ENCODE measurements at regions not wholly inside any gene's neighbourhood (a gene's known extent, or its start where the extent isn't known, plus 50 kb on each side); places are given as distances from the start of the nearest gene placed in this dataset.
"Not testable (repeated sequence)": the region's sequence is repeated elsewhere in the genome, so short reads cannot be mapped to it uniquely, and the experiment has no call there.

DNA sequence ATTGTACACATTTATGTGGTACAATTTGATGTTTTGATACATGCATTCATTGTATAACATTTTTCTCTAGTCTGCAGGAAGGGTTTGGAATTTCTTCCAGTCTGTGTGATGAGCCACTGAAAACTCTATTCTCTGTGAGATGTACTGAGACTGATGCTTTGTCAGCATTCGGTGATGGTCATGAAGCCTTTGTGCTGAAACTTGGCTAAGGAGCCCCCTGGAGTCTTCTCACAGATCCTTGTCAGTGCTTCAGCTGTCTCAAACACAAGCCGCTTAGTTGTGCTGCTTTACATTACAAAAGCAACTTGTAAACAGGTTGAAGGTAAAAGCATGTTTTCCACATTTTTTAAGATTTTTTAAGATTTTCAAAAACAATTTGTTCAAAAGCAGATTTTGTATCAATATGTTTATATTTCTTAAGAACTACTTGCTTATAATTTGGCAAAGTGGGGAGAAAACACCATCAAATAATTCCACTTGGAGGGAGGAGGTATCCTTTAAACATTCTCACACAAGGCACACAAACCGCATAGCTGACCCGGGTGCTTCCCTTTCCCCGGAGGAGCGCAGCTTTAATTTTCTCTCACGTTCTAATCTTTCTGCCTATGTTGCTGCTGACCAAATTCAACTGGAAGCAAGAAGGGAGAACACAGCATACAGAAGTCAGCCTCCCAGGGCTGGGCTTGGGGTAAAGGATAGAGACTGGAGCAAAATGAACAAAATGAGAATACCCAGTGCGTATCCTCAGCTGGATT, 249.8 kb upstream of the VSTM2A start:
- DNase-seq = no peak

DNA sequence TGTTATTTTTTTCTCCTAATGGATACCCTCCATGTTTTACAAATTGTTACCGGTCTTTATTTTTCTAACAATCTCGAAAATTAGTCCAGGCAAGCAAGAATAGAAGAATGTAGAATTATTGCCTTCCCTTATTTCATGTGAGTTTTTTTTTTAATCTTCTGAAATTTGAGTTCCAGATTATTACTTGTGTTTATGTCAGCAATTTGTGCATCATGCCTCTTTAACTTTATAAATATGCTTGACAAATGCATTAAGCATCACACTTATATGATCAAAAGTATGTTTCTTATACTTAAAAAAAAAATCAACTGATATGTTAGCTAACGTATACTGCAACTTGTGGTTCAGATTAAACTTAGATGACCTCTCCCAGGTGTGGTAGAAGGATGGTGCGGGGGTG, 242.7 kb upstream of the VSTM2A start:
- no peak for DNase-seq

DNA sequence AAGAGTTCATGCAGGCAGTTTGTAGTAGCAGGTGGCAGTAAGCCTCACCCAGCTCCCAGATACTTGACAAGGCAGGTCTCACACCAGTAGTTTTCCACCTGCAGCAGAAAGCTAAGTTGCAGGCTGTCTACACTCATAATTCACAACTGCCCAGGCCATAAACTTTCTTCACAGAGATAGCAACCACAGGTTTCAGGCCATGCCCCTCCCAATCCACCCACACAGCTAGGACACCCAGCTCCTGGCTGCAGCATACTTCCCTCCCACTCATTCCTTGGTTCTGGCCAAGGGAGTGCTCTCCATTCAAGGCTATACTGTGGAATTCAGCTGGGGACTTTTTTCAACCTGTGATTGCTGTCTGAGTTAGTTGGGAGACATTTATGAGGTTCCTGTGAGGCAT, 226.2 kb upstream of the VSTM2A start:
- not testable (repeated sequence) for DNase-seq

DNA sequence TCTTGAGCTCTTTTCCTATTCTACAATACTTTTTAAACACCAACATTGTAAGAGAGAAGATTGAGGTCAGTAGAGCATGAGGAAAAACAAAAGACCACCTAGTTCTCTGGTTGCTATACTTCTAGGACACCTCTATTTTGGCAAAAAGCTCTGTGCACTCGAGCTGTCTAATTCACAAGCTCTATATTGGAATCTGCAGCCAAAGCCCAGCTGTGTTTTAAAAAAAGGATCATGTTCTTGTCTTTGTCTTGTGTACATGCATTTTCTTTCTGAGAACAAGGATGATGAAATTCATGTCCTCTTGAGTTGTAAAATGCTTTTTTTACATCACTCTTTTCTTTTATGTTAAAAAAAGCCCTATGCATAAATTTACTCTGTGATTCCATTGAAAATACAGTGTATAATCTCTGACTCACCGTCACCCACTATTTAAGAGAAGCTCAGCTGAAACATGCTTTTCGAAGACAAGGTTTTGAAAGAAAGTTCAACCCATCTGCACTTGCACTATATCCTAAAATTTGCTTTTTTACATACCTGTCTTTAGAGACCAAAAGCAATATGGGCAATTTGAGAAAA, 215.5 kb upstream of the VSTM2A start:
- no peak for DNase-seq

DNA sequence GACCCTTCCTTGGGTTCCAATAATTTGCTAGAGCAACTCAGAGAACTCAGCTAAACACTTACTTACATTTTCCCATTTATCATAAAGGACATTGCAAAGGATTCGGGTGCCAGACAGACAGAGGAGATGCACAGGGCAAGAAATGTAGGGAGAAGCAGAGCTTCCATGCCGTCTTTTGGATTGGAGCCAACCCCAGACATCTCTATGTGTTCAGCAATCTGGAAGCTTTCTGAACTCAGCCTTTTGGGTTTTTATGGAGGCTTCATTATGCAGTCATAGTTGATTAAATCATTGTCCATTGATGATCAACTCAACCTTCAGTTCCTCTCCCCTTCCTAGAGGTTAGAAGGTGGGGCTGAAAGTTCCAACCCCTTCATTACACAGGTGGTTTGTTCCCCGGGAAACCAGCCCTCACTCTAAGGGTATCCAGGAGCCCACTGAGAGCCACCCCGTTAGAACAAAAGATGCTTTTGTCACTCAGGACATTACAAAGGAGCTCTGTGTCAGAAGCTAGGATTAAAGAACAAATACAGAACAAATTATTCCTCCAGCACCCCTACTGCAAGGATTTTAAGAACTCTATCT, 211.9 kb upstream of the VSTM2A start:
- DNase-seq = no peak

DNA sequence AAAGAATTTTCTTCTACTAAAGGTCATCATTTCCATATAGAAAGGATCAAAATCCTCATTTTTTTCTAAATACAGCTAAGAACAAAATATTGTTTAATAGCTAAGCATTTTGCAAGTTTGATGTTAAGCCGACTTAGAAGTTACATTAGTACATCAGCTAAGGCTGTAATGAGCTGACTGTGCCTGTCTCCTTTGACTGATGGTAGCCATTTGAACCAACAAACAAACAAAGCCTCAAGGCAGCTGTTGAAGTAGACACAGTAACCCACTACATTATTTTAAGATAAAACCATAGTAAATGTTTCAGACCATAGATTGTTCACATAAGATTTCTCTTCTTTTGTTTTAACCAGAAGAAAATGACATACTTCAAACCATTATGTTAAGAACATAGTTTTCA, 210.9 kb upstream of the VSTM2A start:
- no peak for DNase-seq

DNA sequence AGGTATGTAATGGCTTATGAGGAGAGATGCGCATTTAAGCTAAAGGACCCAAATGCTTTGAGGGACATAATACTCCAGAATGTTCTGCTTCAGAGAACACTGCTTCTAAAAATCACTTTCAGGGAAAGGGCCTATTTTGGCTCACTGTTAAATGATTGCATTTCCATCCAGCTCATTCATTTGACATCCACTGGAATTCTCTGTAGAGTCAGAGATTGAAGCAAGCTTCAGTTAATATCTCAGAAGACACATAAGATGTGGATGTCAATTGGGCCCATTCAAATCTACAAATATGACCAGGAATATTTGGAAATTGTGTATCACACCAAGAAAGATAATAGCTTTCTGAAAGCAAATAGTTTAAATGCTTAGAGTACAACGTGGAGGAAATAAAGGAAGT, 209.9 kb upstream of the VSTM2A start:
- no peak for DNase-seq

DNA sequence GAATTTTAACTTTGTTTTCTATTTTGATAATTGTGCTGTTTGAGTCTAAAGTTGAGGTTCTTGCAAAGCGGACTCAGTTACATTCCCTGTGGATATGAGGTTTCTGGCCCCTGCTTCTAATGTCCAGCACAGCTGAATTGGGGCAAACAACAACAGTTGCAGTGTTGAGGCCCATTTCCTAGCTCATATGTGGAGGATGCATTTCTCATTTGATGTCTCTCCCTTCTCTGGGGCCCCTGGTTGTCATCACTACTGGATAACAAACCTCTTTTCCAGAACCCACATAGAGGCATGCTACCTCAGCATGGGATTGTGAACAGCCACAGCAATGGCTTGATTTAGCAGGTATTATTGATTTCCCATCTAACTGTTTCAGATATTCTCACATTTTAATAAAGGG, 208.2 kb upstream of the VSTM2A start:
- no peak for DNase-seq

DNA sequence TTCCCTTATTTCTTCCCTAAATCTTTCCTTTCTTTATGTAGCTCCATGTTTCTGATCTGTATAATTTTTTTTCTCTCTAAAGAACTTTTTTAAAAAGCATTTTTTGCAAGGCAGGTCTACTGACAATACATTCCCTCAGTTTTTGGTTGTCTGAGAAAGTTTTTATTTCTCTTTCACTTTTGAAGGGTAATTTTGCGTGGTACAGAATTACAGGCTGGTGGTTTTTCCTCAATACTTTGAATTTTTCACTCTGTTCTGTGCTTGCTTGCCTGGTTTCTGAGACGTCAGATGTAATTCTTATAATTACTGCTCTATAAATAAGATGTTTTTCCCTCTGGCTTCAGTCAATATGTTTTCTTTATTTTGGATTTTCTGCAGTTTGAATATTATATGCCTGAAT, 205.4 kb upstream of the VSTM2A start:
- no peak for DNase-seq

DNA sequence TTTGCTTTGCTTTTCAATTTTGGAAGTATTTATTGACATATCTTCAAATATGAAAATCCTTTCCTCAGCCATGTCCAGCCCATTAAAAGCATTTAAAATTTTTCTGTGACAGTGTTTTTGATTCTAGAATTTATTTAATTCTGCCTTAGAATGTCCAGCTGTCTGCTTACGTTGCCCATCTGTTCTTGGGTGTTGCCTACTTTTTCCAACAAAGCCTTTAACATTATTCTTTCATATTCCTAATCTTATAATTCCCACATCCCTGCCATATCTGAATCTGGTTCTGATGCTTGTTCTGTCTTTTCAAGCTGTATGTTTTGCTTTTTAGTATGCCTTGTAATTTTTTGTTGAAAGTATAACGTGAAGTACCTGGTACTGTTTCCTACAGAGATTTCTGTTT, 204.7 kb upstream of the VSTM2A start:
- DNase-seq = no peak

DNA sequence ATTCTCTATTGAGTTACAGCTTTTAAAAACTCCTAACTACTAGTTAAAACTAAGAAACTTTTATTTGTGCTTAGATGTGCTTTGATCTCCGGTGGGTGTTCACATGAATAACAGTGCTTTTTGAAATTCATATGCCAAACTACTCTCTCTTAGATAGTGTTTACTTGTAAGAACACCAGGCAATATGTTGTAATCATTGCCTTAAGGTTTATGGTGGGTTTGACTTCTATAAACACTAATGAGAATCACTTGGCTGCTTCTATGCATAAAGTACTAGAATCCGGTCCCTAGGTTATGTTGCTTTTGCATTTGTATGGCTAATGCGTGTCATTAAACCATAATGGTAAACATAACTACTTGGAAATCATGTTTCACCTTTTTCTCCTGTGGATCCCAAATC, 203.9 kb upstream of the VSTM2A start:
- no peak for DNase-seq

DNA sequence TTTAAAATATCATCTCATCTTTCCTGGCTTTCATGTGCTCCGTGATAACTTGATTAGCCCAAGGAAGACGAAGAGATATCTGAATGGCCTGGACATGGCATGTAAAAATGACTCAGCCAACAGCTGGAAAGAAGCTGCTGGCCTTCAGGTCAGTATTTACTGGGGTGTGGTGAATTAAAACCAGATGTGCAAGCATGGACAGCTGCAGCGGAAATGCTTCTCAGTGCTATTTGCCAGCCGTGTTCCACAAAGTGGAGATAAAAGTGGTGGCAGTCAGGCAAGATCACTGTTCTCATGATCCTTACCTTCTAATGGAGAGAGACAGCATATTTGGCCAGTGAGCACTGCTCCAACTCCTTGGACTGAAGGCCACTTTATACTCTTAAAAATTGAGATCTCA, 203.1 kb upstream of the VSTM2A start:
- DNase-seq = no peak

DNA sequence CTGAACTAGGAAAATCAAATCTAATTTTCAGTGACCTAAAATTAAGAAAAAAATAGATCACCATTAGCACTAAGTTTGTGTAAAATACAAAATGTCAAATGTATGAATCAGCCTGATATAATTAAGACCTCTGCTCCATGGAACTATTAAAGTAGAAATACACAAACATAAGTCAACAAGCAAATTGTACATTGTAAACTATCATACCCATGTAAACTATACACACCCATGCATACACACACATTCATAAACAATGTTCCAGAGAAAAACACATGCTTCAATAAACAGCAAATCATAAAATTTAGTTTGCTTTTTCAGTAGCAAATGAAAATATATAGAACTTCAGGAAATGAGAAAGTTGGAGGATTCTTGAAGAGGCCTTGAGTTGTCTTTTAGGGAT, 199.7 kb upstream of the VSTM2A start:
- no peak for DNase-seq

DNA sequence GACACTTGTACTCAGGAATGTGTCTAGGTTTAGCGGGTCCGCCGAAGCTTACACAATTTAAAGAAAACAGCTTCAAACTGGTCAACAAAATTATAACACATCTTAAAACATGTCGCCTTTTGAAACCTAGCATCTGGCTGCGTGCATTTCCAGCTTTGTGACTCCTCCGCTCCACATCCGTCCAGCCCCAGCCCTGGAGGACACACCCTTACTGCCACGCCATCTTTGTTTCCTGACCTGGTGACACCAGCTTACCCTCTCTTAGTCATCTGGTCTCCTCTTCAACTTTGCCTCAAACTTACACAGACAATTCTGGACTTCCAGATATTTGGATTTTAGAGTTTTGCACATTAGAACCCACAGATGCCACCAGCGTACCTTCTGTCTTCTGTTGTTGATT, 198.7 kb upstream of the VSTM2A start:
- DNase-seq = no peak

DNA sequence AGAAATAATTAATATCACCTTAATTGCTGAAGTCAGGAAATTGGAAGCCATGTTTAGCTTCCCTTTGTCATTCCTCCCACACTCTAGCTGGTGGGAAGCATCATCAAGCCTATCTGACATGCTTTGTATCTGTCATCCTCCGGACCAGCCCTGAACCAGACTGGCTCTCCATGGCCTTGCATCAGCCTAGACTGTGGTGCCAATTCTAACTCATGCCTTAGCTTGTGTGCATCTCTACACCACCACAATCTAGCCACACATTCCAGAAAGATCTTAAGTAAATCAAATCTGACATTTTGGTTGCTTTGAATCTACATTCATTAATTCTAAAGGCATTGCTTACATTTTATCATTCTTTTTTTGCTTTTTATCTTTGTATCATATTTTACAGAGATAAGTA, 196.4 kb upstream of the VSTM2A start:
- no peak for DNase-seq

DNA sequence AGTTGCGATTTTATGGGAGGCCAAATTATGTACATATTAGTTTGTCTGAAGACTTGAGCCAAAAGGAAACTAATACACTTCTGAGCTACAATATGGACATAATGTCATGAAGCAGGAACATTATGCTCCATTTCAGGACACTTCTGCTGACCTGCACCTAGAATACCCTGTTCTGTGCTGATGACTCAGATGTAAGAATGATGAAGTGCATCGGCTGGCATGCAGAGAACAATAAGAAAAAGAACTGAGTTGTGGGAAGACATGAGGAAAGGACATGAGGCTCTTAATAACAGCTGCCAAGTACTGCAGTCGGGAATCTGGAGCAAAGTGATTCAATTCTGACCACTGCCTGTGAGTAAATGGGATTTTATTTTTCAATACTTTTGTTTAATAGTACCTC, 192.9 kb upstream of the VSTM2A start:
- no peak for DNase-seq

DNA sequence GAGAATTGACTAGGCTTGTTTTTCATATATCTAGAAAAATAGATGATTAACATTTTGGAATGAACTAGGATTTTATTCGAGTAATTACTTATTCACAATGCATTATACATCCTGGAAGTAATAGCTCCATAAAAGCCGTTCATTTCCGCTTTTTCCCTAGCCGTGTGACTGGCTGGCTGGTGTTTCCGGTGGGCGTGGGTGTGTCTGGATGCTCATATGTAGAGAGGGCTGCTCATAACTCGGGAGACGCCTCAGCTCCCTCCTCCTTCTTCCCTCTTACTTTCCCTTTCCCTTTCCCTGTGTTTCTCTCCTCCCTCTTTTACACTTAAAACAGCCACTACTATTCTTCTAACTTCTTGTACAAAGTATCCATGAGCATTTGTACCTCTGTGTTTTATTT, 187.7 kb upstream of the VSTM2A start:
- peak; percentile 75 for DNase-seq

DNA sequence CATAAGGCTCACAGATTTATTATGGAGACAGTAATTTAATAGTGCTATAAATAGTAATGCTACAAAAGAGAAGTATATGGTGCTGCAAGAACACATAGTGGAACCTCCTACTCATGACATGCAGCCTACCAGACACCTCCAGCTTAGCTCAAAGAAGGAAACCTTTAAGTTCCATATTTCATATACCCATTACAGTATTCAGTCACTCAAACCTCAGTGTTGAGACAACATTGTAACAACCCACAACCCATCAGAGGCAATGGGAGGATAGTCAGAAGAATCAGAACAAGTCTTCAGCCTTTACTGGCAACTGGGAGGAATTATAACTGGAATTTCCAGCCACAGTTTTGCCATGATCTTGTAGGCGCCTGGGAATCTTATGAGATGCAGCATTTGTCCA, 186.3 kb upstream of the VSTM2A start:
- DNase-seq = no peak

DNA sequence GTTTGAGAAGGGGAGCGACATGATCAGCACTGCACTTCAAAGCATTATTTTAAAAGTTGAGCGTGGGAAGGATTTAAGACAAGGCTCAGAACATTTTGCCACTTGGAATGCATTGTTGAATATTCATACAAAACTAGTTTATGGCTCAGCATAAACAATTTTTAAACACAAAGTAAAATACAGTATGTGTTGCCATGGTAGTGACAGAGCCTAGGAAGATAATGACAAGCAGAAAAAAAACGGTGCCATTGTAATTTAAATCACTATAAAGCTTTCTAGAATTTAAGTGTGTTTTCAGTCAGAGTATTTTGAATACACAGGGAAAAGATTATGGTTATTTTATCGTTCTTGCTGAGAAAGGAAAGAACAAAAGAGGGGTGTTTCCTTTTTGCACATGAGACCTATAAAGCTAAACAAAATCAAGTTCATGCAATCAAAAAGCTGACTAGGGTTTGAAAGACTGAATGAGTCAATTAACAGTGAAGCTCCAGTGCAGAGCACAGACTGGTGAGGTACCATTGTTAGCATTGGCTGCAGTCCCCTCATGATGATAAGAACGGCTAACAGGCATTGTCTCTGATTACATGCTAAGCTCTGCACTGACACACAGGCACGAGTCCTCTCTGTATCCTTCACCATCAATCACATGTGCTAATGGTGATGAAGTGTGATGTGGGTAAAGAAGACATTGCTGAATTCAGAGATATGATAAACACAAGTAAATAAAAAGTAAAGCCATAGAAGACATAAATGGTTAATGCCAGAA, 181.9 kb upstream of the VSTM2A start:
- DNase-seq = no peak

DNA sequence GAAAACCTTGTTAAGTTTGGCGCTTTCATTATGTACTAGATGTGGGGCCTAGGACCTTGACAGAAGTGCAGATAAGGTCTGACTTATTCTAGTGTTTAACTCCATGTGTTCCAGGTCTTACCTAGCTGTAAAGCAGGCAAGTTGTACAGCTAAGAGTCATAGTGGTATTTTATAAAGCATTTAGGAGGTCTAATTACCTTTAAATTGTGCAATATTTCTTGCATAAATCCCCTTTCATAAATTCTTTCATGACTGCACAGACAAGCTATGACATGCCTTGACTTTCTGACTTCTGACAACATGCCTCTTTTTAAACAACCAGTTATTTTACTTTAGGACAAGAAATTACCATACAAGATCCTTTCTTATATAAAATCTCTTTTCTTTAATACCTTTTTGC, 151.6 kb upstream of the VSTM2A start:
- no peak for DNase-seq

DNA sequence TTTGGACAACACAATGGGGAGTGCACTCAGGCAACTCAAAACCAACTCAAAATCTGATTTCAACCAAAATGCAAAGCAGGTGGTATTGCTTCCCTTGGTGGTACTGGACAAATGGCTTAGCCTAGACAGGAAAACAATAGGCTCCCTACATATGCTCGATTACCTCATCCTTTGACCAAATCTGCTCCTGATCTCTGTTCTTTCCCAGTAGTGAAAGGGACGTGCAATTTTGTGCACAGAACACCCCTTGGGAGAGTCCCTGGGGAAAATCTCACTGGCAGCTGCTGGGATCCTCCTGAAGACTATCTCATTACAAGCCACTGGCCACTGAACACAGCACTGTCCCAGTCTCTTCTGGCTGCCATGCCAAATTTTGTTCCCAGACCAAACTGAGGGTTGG, 149.2 kb upstream of the VSTM2A start:
- no peak for DNase-seq

DNA sequence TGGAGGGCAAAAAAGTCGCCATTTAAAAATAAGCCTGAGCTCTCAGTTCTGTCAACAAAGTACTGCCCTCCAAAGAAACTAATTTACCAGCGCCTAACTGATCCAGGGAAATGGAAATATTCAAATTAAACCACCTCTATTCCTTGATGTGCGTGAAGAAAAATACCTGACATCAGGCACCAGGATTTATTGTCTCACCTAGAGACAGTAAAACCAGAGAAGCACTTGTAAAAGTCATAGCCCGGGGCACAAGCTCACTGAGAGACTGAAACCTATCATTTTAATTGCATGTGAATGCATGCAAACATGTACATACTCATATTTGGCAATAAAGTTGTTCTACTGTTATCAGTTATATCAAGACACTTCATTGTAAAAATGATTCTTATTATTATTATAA, 147.3 kb upstream of the VSTM2A start:
- no peak for DNase-seq

DNA sequence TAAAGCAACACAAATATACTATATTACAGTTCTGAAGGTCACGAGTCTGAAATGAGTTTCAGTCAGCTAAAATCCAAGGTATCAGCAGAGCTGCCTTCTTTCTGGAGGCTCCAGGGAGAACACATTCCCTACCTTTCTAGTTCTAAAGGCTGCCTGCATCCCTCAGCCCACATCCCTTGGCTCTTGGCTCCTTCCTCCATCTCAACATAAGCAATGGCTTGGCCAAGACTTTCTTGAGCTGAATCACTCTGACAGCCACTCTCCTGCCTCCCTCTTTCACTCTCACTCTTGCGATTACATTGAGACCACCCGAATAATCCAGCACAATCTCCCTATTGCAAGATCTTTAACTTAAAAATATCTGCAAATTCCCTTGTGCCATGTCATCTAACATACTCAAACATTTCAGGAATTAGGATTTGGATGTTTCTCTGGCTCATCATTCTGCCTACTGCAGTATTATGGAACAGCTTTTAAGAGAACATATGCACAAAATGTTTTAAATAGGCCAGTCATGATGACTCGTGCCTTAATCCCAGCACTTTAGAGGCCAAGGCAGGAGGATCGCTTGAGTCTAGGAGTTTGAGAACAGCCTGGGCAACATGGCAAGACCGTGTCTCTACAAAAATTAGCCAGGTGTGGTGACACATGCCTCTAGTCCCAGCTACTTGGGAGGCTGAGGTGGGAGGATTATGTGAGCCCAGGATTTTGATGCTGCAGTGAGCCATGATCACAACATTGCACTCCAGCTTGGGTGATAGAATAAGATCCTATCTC, 144.2 kb upstream of the VSTM2A start:
- DNase-seq = no peak
